Fibroblast of lung (primary cell): ENCODE measurements at regions not wholly inside any gene's neighbourhood (a gene's known extent, or its start where the extent isn't known, plus 50 kb on each side); places are given as distances from the start of the nearest gene placed in this dataset.

ENCODE experiments used
- EZH2 ChIP-seq: IDR thresholded peaks from 2 replicates; pipeline ENCODE4 v1.5.1; 2012; ENCODE audit warnings: low read length, control low read depth, mild to moderate bottlenecking; ENCODE audit errors: missing control alignments
- TF ChIP-seq, protein P1 (sequence below), 2 donors: IDR thresholded peaks in 1 of 2; conservative IDR thresholded peaks in 1 of 2; 1 replicate in 1 of 2; 2 replicates in 1 of 2; pipeline ENCODE4 v1.5.1; 2011 to 2012; ENCODE audit warnings: low read length in 2 of 2, control low read depth in 1 of 2, inconsistent platforms in 1 of 2, low read depth in 1 of 2, mild to moderate bottlenecking in 1 of 2

DNA sequence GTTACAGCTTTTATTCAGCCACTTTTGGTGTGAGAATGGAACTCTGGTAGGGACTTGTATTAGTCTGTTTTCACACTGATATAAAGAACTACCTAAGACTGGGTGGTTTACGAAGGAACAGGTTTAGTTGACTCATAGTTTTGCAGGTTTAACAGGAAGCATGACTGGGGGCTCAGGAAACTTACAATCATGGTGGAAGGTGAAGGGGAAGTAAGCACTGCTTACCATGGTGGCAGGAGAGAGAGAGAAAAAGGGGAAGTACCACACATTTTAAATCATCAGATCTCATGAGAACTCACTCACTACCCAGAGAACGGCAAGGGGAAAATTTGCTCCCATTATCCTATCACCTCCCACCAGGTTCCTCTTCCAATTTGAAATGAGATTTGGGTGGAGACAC is 942.2 kb downstream of the PCDH17 start:
- TF ChIP-seq, protein P1, sequence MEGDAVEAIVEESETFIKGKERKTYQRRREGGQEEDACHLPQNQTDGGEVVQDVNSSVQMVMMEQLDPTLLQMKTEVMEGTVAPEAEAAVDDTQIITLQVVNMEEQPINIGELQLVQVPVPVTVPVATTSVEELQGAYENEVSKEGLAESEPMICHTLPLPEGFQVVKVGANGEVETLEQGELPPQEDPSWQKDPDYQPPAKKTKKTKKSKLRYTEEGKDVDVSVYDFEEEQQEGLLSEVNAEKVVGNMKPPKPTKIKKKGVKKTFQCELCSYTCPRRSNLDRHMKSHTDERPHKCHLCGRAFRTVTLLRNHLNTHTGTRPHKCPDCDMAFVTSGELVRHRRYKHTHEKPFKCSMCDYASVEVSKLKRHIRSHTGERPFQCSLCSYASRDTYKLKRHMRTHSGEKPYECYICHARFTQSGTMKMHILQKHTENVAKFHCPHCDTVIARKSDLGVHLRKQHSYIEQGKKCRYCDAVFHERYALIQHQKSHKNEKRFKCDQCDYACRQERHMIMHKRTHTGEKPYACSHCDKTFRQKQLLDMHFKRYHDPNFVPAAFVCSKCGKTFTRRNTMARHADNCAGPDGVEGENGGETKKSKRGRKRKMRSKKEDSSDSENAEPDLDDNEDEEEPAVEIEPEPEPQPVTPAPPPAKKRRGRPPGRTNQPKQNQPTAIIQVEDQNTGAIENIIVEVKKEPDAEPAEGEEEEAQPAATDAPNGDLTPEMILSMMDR (conservative IDR thresholded peaks at IDR 0.05 in 1 of 2, IDR thresholded peaks at IDR 0.05 in 1 of 2; ENCODE audit: low read depth in 1 of 2, low read length in 2 of 2), result no peak
- no peak for TF ChIP-seq EZH2
